IPS DF 4.7 (cell line): ENCODE measurements at regions not wholly inside any gene's neighbourhood (a gene's known extent, or its start where the extent isn't known, plus 50 kb on each side); places are given as distances from the start of the nearest gene placed in this dataset.

ENCODE experiments used
- DNase-seq: peaks from one replicate; pipeline ENCODE4 v3.0.0-alpha.2; 2013; ENCODE audit warnings: low spot score; ENCODE audit errors: extremely low read depth

DNA sequence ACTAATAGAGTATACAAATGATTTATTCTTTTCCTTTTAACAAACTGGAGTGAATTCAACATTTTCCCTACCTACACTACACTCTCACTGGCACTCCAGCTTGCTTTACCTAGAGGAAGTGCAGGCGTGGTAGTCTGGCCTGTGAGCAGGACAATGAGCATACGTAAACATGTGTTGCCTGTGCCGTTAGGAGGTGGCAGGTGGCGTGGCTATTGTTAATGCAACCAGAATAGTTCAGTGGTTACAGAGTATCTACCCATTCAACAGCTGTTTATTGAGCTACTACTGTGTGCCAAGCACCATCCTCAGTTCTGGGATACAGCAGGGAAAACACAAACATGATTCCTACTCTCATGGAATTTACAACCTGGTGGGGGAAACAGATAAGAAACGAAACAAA, 299.7 kb upstream of the KAZN start:
- DNase-seq, result no peak

- DNase-seq, result no peak
Measured at GRCh38 chr1:14300991-14301703, 297.3 kb upstream of the KAZN start.

- no peak for DNase-seq
Measured at GRCh38 chr1:14301704-14302024, 296.8 kb upstream of the KAZN start.

DNA sequence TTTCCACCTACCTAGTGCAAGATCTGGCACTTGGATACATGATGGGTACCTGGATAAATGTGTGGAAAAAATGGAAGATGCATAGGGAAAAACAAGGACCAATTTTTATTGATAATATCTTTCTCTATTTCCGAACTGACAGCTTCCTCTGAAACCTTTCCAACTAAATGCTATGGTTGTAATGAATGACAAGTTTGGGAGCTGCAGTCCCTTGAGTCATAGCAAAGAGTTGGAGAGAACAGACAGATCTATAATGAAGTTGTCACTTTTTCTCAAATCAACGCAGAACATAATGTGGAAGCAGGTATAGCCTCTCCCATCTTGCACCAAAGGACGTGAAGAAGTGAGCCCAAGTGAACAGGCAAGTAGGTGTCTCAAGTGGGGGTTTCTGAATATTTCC, 296.5 kb upstream of the KAZN start:
- no peak for DNase-seq

DNA sequence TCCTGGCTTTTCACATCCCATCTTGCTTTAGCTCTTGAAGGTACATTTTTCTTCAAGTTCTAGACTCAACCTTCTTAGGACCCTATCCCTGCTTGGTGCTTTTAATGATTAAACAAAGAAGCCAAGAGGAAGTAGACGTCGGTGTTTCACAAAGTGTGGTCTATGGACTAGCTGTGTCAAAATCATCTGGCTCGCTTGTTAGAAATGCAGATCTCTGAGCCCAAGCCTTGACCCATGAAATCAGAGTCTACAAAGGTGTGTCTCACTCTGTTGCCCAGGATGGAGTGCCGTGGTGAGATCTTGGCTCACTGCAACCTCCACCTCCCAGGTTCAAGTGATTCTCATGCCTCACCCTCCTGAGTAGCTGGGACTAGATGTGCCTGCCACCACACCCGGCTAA, 295.5 kb upstream of the KAZN start:
- DNase-seq, result no peak

DNA sequence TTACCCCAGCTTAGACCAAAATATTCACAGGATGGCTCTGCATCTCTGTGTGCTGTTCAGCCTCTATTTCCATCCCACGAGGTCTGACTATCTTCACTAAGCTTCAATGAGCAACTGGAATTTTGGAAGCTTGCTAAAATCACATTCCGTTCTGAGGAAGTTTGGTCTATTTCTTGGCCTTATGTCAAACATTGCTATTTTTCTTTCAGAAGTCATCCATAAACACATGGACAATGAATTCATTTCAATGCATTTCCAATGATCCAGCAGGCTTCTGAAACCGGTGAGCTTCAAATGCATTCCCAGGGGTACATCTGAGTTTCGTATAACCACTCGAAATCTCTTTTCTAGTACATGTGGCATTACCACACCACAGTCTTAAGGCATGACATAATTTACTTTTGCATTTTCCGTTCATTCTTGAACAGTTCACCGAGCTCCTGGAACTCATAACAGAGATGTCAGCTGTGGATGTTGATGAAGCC, 294.1 kb upstream of the KAZN start:
- no peak for DNase-seq

DNA sequence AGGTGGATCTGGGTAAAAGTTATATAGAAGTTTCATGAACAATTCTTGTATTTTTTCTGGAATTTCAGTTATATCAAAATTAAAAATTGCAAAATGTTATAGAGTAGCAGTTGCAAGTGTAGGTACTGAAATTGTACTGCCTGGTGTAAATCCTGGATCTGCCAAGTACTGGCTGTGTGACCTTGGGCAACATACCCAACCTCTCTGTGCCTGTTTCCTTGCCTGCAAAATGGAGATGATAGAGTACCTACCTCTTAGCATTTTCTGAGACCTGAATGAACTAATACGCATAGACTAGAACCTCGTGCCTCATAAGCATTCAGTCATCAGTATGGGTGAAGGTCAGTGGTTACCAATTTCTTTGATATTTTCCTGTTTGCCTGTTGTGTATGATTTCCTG, 290.0 kb upstream of the KAZN start:
- no peak for DNase-seq

GRCh38 chr1:14309984-14310383, 288.5 kb upstream of the KAZN start:
- no peak for DNase-seq

DNA sequence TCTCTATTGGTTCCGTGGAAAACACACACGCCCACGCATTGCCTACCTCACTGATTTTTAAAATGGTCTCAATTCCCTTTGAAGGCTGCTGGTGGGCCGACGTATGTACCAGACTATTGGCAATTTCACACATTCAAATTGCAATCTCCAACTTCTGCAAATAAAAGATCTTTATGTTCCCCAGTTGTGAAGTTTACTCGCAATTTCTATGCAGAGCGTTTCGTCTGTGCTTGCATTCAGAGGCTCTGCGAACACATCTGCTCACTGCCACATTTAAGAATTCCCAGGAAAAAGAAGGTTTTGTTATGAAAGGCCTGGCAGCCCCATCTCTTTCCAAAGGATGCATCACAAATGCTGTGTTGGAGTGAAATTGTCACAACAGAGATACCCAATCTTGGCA, 288.0 kb upstream of the KAZN start:
- no peak for DNase-seq

DNA sequence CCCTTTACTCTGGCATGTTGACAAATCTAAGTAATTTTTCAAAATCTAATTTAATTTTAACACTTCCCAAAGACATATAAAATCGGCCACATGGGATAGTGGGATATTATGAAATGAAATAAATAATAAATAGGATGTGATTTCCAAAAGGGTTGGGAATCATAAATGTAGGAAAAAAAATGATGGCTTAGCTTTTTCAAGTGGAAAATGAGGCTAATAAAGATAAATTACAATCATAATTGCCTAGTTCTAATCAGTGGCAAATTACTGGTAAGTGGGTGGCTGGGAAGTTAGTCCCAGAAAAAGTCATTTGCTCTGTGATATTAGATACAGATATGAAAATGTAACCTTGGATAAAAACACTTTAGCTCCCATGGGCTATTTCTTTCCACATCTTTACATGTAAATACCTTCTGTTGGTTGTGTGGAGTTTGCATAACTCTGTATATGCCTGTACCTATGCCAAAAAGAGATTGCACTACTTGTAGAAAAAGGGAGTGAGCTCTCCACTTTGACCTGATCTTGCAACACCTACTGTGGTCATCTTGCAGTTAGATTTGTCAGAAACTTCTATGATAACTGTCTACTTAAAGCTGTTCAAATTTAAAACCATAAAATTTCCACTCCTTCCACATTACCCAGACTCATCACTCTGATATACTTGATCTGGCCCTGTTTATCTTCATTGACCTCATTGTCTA, 284.6 kb upstream of the KAZN start:
- DNase-seq, result no peak

DNA sequence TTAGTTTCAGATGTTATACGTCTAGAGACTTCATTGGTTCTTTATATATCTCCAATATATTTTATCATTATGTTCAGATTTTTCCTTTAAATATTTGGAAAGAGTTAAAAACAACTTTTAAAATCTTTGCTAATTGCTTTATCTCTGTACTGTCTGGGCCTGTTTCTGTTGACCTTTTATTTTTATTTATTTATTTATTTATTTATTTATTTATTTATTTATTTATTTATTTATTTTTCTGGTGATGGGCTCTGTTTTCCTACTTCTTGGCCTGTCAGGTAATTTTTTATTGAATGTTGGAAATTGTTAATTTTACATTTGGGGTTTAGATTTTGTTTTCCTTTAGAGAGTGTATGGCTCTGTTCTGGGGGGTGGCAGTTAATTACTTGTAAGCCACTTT, 279.7 kb upstream of the KAZN start:
- DNase-seq, result no peak

DNA sequence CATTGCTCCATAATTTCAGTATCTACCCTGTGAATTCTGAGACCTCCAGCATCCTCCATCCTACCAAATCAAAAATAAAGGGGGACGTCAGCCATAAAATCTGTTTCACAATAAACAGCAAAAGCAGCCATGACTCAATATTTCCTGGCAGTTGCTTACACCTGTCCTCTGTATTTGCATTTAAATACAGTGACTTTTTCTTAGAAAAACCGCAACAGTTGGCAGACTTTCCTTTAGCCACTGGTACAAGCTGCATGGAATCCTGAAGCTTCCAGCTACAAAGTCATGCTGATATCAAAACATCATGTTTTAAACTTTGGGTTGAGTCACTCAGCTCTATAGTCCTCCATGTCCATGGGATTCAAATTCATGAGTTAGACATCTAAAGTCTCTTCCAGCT, 278.0 kb upstream of the KAZN start:
- DNase-seq, result no peak

DNA sequence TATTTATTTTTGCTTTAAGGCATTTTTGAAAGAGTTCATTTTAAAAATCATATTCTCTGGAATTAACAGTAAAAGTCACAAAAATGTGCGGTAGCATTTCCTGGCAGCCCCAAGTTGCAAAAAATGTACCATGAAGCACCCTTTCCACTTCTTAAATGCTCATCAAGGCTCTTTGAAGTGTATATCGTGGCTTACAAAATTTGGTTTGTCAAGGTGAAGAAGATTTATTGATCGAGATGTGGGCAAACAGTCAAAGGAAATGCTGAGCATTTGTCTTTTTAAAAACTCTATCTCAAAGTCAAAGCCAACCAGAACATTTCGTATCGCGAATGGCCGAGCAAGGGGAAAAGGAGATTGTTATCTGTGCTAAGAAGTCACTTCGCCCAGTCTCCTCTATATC, 277.5 kb upstream of the KAZN start:
- DNase-seq, result no peak

DNA sequence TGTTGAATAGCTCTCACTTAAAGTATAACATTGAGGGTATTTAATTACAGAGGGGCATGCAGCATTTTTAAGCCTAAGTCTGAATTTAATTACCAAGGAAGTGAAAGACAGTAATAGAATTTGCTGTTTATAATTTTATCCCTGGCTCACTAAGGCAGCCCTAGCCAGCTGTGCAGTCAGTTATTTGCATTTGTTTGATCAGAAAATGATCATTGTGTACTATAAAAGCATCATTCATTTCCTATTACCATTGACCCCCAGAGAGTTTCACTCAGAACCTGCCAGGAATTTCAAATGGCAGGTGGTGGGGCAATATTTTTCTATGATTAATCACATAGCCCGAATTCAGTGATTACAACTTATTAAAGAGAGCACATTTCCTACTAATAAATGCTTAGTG, 277.1 kb upstream of the KAZN start:
- DNase-seq, result no peak

GRCh38 chr1:14323568-14324247, 274.8 kb upstream of the KAZN start:
- no peak for DNase-seq

DNA sequence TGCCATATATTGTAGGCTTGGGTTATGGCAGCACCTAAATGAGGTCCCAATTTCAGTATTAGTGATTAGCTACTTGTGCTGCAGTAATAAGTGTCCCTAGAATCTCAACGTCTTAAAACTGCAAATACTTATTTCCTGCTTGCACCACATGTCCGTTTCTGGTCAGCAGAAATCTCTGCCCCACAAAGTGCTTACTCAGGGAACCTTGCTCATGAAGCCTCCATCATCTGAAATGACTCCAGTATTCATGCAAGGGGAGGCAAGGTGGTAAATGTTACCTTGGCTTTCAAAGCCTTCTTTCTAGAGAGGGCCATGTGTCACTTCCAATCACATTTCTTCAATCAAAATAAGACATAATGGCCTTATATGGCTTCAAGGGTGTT, 274.2 kb upstream of the KAZN start:
- DNase-seq, result no peak

- DNase-seq, result no peak
Measured at GRCh38 chr1:14326857-14327256, 271.6 kb upstream of the KAZN start.

DNA sequence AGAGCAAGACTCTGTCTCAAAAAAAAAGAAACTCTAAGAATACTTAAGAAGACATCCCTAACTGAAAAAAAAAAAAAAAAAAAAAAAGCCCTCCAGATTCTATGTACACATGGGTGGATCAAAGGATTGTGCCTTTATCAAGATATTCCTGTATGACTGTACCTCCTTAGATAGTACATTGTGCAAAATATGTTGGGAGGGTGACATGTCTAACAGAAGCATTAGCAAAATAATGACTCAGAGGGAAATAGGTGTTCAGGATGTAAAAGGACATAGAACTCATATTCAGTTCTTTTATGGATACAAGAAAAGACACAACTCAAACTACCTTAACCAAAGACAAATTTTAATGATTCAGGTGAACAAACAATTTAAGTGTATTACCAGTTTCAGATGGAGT, 269.8 kb upstream of the KAZN start:
- no peak for DNase-seq

- DNase-seq, result no peak
Measured at GRCh38 chr1:14332158-14332557, 266.3 kb upstream of the KAZN start.

GRCh38 chr1:14334336-14335176, 263.9 kb upstream of the KAZN start:
- no peak for DNase-seq

- DNase-seq, result no peak
Measured at GRCh38 chr1:14338509-14338908, 260.0 kb upstream of the KAZN start.

GRCh38 chr1:14339288-14339687, 259.2 kb upstream of the KAZN start:
- no peak for DNase-seq
